Brain microvascular endothelial cell (primary cell): ENCODE measurements at regions not wholly inside any gene's neighbourhood (a gene's known extent, or its start where the extent isn't known, plus 50 kb on each side); places are given as distances from the start of the nearest gene placed in this dataset.
"Not testable (repeated sequence)": the region's sequence is repeated elsewhere in the genome, so short reads cannot be mapped to it uniquely, and the experiment has no call there.

Experiments used
- DNase-seq: peaks from one replicate; pipeline ENCODE4 v3.0.0-alpha.2; 2020
- H3K27ac ChIP-seq: fragments of 250-450 bp; sonication (Bioruptor Pico); 2 replicates; pipeline ENCODE4 v1.5.1; 2020; ENCODE audit warnings: mild to moderate bottlenecking, moderate library complexity
- H3K27me3 ChIP-seq: fragments of 250-450 bp; sonication (Bioruptor Pico); replicated peaks from 2 replicates; pipeline ENCODE4 v1.5.1; 2020; ENCODE audit warnings: mild to moderate bottlenecking
- H3K36me3 ChIP-seq: fragments of 250-450 bp; sonication (Bioruptor Pico); replicated peaks from 2 replicates; pipeline ENCODE4 v1.5.1; 2020; ENCODE audit warnings: mild to moderate bottlenecking
- H3K4me3 ChIP-seq: 2 replicates; pipeline ENCODE4 v1.5.1; 2011; ENCODE audit warnings: low read depth, mild to moderate bottlenecking, control low read depth, low read length, moderate library complexity
- CTCF ChIP-seq: IDR thresholded peaks from 2 replicates; pipeline ENCODE4 v1.5.1; 2011; ENCODE audit warnings: low read depth, mild to moderate bottlenecking, moderate library complexity, low read length, control low read depth, inconsistent platforms; ENCODE audit errors: missing control alignments
- in situ Hi-C: cut with HindIII; loops from 2 replicates; pipeline ENCODE4 v1.10.0; 2017; ENCODE audit warnings: low sequenced_read_pairs, low pct_ligation_motif_present

GRCh38 chr2:131753640-131754561 lies 226.2 kb downstream of the CCDC74A start:
- Histone ChIP-seq H3K27ac (no peak overlapping the region), H3K36me3 (no peaks in the 10 kb centered on the region), H3K4me3 (no peak overlapping the region), H3K27me3 (no peaks in the 10 kb centered on the region)
- TF ChIP-seq CTCF, result no peak
- no peak for DNase-seq
- in situ Hi-C loops, result no loop called here

DNA sequence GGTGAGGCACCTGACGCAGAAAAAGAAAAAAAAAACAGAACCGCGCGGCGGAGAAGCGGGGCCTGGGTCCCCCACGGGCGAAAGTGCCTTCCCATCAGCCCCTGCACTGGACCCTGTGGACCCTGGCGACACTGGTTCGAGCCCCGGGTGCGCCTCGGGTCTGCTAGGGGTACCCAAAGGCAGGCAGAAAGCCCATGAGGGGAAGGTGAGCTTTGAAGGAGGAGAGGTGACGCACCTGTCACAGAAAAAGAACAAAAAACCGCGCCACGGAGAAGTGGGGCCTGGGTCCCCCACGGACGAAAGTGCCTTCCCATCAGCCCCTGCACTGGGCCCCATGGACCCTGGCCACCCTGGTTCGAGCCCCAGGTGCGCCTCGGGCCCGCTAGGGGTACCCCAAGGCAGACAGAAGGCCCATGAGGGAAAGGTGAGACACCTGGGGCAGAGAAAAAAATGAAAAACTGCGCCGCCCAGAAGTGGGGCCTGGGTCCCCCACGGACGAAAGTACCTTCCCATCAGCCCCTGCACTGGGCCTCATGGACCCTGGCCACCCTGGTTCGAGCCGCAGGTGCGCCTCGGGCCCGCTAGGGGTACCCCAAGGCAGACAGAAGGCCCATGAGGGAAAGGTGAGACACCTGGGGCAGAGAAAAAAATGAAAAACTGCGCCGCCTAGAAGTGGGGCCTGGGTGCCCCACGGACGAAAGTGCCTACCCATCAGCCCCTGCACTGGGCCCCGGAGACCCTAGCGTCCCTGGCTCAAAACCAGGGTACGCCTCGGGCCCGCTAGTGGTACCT lies 227.4 kb downstream of the CCDC74A start:
- no peak overlapping the region for H3K4me3 ChIP-seq
- DNase-seq, result no peak
- H3K27ac ChIP-seq, result no peak overlapping the region
- H3K27me3 ChIP-seq, result no peaks in the 10 kb centered on the region
- no peak for TF ChIP-seq CTCF
- in situ Hi-C loops, result no loop called here
- no peaks in the 10 kb centered on the region for H3K36me3 ChIP-seq

DNA sequence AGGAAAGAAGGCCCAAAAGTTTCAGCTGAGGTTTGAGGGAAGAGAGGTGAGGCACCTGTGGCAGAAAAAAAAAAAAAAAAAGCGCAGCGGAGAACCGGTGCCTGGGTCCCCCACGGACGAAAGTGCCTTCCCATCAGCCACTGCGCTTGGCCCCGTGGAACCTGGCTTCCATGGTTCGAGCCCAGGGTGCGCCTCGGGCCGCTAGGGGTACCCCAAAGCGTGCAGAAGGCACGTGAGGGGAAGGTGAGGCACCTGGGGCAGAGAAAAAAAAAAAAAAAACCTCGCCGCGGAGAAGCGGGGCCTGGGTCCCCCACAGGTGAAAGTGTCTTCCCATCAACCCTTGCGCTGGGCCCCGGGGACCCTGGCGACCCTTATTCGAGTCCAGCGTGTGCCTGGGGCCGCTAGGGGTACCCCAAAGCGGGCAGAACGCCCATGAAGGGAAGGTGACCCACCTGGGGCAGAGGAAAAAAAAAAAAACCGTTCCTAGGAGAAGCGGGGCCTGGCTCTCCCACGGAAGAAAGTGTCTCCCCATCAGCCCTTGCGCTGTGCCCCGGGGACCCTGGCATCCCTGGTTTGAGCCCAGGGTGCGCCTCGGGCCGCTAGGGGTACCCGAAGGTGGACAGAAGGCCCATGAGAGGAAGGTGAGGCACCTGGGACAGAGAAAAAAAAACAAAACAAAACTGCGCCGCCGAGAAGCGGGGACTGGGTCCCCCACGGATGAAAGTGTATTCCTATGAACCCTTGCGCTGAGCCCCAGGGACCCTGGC lies 228.6 kb downstream of the CCDC74A start:
- H3K4me3 ChIP-seq, result no peak overlapping the region
- no peaks in the 10 kb centered on the region for H3K36me3 ChIP-seq
- DNase-seq, result no peak
- in situ Hi-C loops, result no loop called here
- H3K27ac ChIP-seq, result no peak overlapping the region
- TF ChIP-seq CTCF, result no peak
- no peaks in the 10 kb centered on the region for H3K27me3 ChIP-seq

- in situ Hi-C loops, DNase-seq, H3K4me3 ChIP-seq, H3K27me3 ChIP-seq, H3K27ac ChIP-seq, H3K36me3 ChIP-seq: not testable (repeated sequence)
These were observed 231.3 kb downstream of the CCDC74A start for GRCh38 chr2:131758941-131759340.

- H3K27me3 ChIP-seq, H3K4me3 ChIP-seq, H3K27ac ChIP-seq, DNase-seq, H3K36me3 ChIP-seq, in situ Hi-C loops: not testable (repeated sequence)
These were observed 247.4 kb downstream of the CCDC74A start for GRCh38 chr2:131774955-131775555.

DNA sequence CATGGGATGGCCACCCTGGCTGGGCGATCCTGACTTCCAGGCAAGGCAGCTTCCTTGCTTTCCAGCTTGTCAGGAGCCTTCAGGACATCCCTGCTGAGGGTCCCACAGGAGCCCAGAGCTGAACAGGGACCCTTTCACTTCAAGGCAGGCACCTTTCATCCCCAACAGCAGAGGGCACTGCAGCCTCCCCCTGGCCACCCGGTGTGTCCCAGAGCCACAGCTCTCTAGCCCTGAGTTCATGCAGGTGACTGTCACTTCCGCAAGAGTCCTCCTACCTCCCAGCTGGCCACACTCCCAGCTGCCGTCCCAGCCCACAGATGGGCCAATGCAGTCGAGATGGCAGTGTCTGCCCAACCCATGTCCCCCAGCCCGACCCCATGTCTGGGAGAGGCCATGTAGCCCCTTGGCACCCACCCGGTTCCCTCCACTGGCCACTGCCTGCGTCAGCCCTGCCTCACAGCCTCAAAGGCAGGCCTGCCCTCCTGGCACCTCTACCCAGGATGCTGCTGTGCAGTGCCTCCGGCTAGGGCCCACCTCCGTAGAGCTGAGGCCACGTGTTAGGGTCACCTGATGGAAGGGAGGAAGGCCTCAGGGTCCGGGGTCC lies 248.3 kb downstream of the CCDC74A start:
- H3K36me3 ChIP-seq, DNase-seq, in situ Hi-C loops, H3K27me3 ChIP-seq, H3K4me3 ChIP-seq, H3K27ac ChIP-seq: not testable (repeated sequence)

DNA sequence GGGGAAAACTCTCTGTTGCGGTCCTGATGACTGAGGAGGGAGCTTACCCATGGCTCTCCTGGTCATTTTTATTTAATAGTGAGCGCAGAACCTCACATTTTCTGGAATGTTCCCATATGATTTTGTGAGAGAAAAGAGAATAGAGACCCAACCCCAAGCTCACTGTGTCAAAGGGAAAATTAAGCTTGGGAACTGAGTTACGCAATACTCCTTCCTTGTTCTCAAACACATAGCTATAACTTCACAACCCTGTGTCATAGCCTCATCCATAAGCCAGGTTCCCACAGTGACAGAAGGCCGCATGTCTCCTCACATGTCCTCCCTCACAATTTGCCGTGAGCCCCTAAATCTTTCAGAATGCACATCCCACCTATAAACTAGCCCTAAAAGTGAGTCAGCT lies 252.8 kb downstream of the CCDC74A start:
- H3K27me3 ChIP-seq, in situ Hi-C loops, DNase-seq, H3K27ac ChIP-seq, H3K36me3 ChIP-seq, H3K4me3 ChIP-seq: not testable (repeated sequence)
